HEK293 (cell line): ENCODE measurements at regions not wholly inside any gene's neighbourhood (a gene's known extent, or its start where the extent isn't known, plus 50 kb on each side); places are given as distances from the start of the nearest gene placed in this dataset.

Source experiments
- CTCF ChIA-PET: fragments of 350-600 bp; formaldehyde crosslinking; extraction: SDS; loops from one replicate; lab custom pipeline; 2021; ENCODE audit warnings: antibody characterized with exemption; lab: Yijun Ruan, JAX
- POLR2A ChIA-PET: fragments of 300-600 bp; formaldehyde crosslinking; extraction: SDS; loops from one replicate; lab custom pipeline; 2020; ENCODE audit warnings: antibody characterized with exemption, inconsistent platforms; lab: Yijun Ruan, JAX
- H3K27ac ChIP-seq: fragments of 200-500 bp; sonication (Bioruptor generic); 2 replicates; pipeline ENCODE4 v1.5.1; 2014; ENCODE audit warnings: low read depth, low read length, control low read depth, inconsistent platforms; ENCODE audit errors: extremely low read depth
- H3K36me3 ChIP-seq, 2 experiments: fragments of 200-500 bp in 1 of 2; sonication (Bioruptor generic) in 1 of 2; 1 replicate in 1 of 2; 2 replicates in 1 of 2; pipeline ENCODE4 v1.5.1; 2014 to 2017; ENCODE audit warnings: inconsistent platforms in 2 of 2, low read length in 2 of 2; ENCODE audit not compliant: control insufficient read depth in 2 of 2, insufficient read depth in 1 of 2
- H3K4me1 ChIP-seq: fragments of 200-500 bp; sonication (Bioruptor generic); 2 replicates; pipeline ENCODE4 v1.5.1; 2014; ENCODE audit warnings: mild to moderate bottlenecking, low read length, inconsistent platforms; ENCODE audit not compliant: control insufficient read depth, insufficient read depth
- H3K4me3 ChIP-seq: 2 replicates; pipeline ENCODE4 v1.5.1; 2011; ENCODE audit warnings: low read depth, mild to moderate bottlenecking, control low read depth, low read length, moderate library complexity
- H3K9me3 ChIP-seq: fragments of 200-500 bp; sonication (Bioruptor generic); 2 replicates; pipeline ENCODE4 v1.5.1; 2014; ENCODE audit warnings: low read depth, low read length, inconsistent platforms; ENCODE audit not compliant: control insufficient read depth, insufficient read depth
- FEZF1 ChIP-seq: fragments of 450-650 bp; formaldehyde crosslinking; IDR thresholded peaks from 2 replicates; pipeline ENCODE4 v1.5.1; 2016; ENCODE audit warnings: missing biosample characterization, missing genetic modification characterization
- HOXD13 ChIP-seq: sonication (generic); formaldehyde crosslinking; IDR thresholded peaks from 2 replicates; pipeline ENCODE4 v1.8.0; 2022; ENCODE audit warnings: missing genetic modification reagents, borderline replicate concordance
- KLF16 ChIP-seq: fragments of 450-650 bp; formaldehyde crosslinking; IDR thresholded peaks from 2 replicates; pipeline ENCODE4 v1.5.1; 2017; ENCODE audit warnings: missing biosample characterization, missing genetic modification characterization
- PRDM1 ChIP-seq: fragments of 450-650 bp; formaldehyde crosslinking; IDR thresholded peaks from 2 replicates; pipeline ENCODE4; 2016; ENCODE audit warnings: missing biosample characterization, missing genetic modification characterization
- PRDM6 ChIP-seq: fragments of 450-650 bp; formaldehyde crosslinking; IDR thresholded peaks from 2 replicates; pipeline ENCODE4 v1.5.1; 2017; ENCODE audit warnings: missing biosample characterization, missing genetic modification characterization
- WT1 ChIP-seq: fragments of 450-650 bp; formaldehyde crosslinking; IDR thresholded peaks from 2 replicates; pipeline ENCODE4 v1.5.1; 2016; ENCODE audit warnings: missing biosample characterization, missing genetic modification characterization
- ZBTB48 ChIP-seq: fragments of 450-650 bp; formaldehyde crosslinking; IDR thresholded peaks from 2 replicates; pipeline ENCODE4 v1.5.1; 2016; ENCODE audit warnings: missing biosample characterization, missing genetic modification characterization
- ZBTB8A ChIP-seq: fragments of 450-650 bp; formaldehyde crosslinking; IDR thresholded peaks from 2 replicates; pipeline ENCODE4 v1.5.1; 2016; ENCODE audit warnings: missing biosample characterization, missing genetic modification characterization
- ZEB2 ChIP-seq: fragments of 450-650 bp; formaldehyde crosslinking; IDR thresholded peaks from 2 replicates; pipeline ENCODE4 v1.5.1; 2016; ENCODE audit warnings: missing biosample characterization, missing genetic modification characterization
- ZNF174 ChIP-seq: fragments of 450-650 bp; formaldehyde crosslinking; IDR thresholded peaks from 2 replicates; pipeline ENCODE4 v1.5.0; 2017; ENCODE audit warnings: missing biosample characterization, mild to moderate bottlenecking, missing genetic modification characterization
- ZNF175 ChIP-seq: fragments of 450-650 bp; formaldehyde crosslinking; IDR thresholded peaks from 2 replicates; pipeline ENCODE4 v1.5.1; 2016; ENCODE audit warnings: missing biosample characterization, missing genetic modification characterization
- ZNF366 ChIP-seq: fragments of 450-650 bp; formaldehyde crosslinking; conservative IDR thresholded peaks from 2 replicates; pipeline ENCODE4 v1.5.1; 2016; ENCODE audit warnings: missing biosample characterization, missing genetic modification characterization
- ZNF398 ChIP-seq: fragments of 450-650 bp; formaldehyde crosslinking; IDR thresholded peaks from 2 replicates; pipeline ENCODE4 v1.5.1; 2017; ENCODE audit warnings: missing biosample characterization, missing genetic modification characterization
- ZNF501 ChIP-seq: fragments of 450-650 bp; formaldehyde crosslinking; IDR thresholded peaks from 2 replicates; pipeline ENCODE4 v1.5.1; 2016; ENCODE audit warnings: missing biosample characterization, missing genetic modification characterization
- ZNF521 ChIP-seq: fragments of 450-650 bp; formaldehyde crosslinking; IDR thresholded peaks from 2 replicates; pipeline ENCODE4 v1.5.1; 2017; ENCODE audit warnings: missing biosample characterization, mild to moderate bottlenecking, missing genetic modification characterization
- ZNF529 ChIP-seq: fragments of 450-650 bp; formaldehyde crosslinking; IDR thresholded peaks from 2 replicates; pipeline ENCODE4 v1.5.1; 2017; ENCODE audit warnings: missing genetic modification characterization, missing biosample characterization; ENCODE audit not compliant: insufficient replicate concordance
- ZNF561 ChIP-seq: fragments of 450-650 bp; IDR thresholded peaks from 2 replicates; pipeline ENCODE4 v1.5.1; 2018; ENCODE audit warnings: missing biosample characterization, missing genetic modification characterization, borderline replicate concordance
- ZNF658 ChIP-seq: fragments of 450-650 bp; formaldehyde crosslinking; IDR thresholded peaks from 2 replicates; pipeline ENCODE4; 2016; ENCODE audit warnings: missing biosample characterization, missing genetic modification characterization
- ZNF660 ChIP-seq: fragments of 450-650 bp; IDR thresholded peaks from 2 replicates; pipeline ENCODE4 v1.5.1; 2018; ENCODE audit warnings: missing biosample characterization, mild to moderate bottlenecking, missing genetic modification characterization
- TF ChIP-seq, protein P1 (sequence below): fragments of 450-650 bp; formaldehyde crosslinking; IDR thresholded peaks from 2 replicates; pipeline ENCODE4 v1.5.1; 2016; ENCODE audit warnings: missing biosample characterization, missing genetic modification characterization
- TF ChIP-seq, protein P2 (sequence below): IDR thresholded peaks from 2 replicates; pipeline ENCODE4 v1.6.1; 2011; ENCODE audit warnings: mild to moderate bottlenecking, low read depth, low read length, borderline replicate concordance
- TF ChIP-seq, protein P3 (sequence below): fragments of 450-650 bp; formaldehyde crosslinking; IDR thresholded peaks from 2 replicates; pipeline ENCODE4 v1.5.1; 2016; ENCODE audit warnings: missing biosample characterization, missing genetic modification characterization, borderline replicate concordance
- TF ChIP-seq, protein P4 (sequence below): fragments of 450-650 bp; formaldehyde crosslinking; IDR thresholded peaks from 2 replicates; pipeline ENCODE4 v1.5.1; 2016; ENCODE audit warnings: missing biosample characterization, missing genetic modification characterization
- TF ChIP-seq, protein P5 (sequence below): fragments of 450-650 bp; formaldehyde crosslinking; optimal IDR thresholded peaks from 2 replicates; pipeline ENCODE3; 2016; ENCODE audit warnings: missing biosample characterization, mild to moderate bottlenecking, missing genetic modification characterization

- TF ChIP-seq, protein P1, sequence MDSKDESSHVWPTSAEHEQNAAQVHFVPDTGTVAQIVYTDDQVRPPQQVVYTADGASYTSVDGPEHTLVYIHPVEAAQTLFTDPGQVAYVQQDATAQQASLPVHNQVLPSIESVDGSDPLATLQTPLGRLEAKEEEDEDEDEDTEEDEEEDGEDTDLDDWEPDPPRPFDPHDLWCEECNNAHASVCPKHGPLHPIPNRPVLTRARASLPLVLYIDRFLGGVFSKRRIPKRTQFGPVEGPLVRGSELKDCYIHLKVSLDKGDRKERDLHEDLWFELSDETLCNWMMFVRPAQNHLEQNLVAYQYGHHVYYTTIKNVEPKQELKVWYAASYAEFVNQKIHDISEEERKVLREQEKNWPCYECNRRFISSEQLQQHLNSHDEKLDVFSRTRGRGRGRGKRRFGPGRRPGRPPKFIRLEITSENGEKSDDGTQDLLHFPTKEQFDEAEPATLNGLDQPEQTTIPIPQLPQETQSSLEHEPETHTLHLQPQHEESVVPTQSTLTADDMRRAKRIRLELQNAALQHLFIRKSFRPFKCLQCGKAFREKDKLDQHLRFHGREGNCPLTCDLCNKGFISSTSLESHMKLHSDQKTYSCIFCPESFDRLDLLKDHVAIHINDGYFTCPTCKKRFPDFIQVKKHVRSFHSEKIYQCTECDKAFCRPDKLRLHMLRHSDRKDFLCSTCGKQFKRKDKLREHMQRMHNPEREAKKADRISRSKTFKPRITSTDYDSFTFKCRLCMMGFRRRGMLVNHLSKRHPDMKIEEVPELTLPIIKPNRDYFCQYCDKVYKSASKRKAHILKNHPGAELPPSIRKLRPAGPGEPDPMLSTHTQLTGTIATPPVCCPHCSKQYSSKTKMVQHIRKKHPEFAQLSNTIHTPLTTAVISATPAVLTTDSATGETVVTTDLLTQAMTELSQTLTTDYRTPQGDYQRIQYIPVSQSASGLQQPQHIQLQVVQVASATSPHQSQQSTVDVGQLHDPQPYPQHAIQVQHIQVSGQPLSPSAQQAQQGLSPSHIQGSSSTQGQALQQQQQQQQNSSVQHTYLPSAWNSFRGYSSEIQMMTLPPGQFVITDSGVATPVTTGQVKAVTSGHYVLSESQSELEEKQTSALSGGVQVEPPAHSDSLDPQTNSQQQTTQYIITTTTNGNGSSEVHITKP (tag by site-specific recombination) = peak; percentile 33; the same call in 1 of the 2 replicates
- TF ChIP-seq ZNF658 (tag by site-specific recombination) (no peak), ZNF529 (tag by site-specific recombination) (no peak), ZNF561 (tag by site-specific recombination) (0 out of 2 replicates have a peak, but pooled peaks have one; percentile 31), ZBTB8A (no peak), HOXD13 (no peak), ZNF174 (tag by site-specific recombination) (no peak), ZNF366 (peak; percentile 23; the same call in 1 of the 2 replicates), PRDM1 (tag by site-specific recombination) (peak; percentile 70), ZNF398 (peak; percentile 30; the same call in 1 of the 2 replicates), PRDM6 (tag by site-specific recombination) (peak; percentile 26; the same call in 1 of the 2 replicates), ZEB2 (tag by site-specific recombination) (peak; percentile 45; the same call in 1 of the 2 replicates), ZNF660 (peak; percentile 62; the same call in 1 of the 2 replicates), WT1 (tag by site-specific recombination) (0 out of 2 replicates have a peak, but pooled peaks have one; percentile 15)
Observed at GRCh38 chr13:97627566-97627965, 193.6 kb downstream of the RAP2A start (continued).

- ChIA-PET CTCF (interaction anchor here (1.1 kb wide), 1 partner anchor 170 kb away, joined by 3 read pairs; no protein-coding TSS in a partner anchor), POLR2A (no interaction called here)
- H3K9me3 ChIP-seq = no peaks in the 10 kb centered on the region
- no peak overlapping the region for H3K27ac ChIP-seq
- no peaks in the 10 kb centered on the region for H3K36me3 ChIP-seq
- H3K4me1 ChIP-seq = no peaks in the 10 kb centered on the region
- no peak overlapping the region for H3K4me3 ChIP-seq
- TF ChIP-seq, protein P2, sequence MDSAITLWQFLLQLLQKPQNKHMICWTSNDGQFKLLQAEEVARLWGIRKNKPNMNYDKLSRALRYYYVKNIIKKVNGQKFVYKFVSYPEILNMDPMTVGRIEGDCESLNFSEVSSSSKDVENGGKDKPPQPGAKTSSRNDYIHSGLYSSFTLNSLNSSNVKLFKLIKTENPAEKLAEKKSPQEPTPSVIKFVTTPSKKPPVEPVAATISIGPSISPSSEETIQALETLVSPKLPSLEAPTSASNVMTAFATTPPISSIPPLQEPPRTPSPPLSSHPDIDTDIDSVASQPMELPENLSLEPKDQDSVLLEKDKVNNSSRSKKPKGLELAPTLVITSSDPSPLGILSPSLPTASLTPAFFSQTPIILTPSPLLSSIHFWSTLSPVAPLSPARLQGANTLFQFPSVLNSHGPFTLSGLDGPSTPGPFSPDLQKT = no peak
- TF ChIP-seq, protein P3, sequence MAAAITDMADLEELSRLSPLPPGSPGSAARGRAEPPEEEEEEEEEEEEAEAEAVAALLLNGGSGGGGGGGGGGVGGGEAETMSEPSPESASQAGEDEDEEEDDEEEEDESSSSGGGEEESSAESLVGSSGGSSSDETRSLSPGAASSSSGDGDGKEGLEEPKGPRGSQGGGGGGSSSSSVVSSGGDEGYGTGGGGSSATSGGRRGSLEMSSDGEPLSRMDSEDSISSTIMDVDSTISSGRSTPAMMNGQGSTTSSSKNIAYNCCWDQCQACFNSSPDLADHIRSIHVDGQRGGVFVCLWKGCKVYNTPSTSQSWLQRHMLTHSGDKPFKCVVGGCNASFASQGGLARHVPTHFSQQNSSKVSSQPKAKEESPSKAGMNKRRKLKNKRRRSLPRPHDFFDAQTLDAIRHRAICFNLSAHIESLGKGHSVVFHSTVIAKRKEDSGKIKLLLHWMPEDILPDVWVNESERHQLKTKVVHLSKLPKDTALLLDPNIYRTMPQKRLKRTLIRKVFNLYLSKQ (tag by site-specific recombination) = no peak
- TF ChIP-seq ZBTB48 (no peak), FEZF1 (tag by site-specific recombination) (no peak), ZNF501 (tag by site-specific recombination) (no peak), ZNF521 (tag by site-specific recombination) (no peak), ZNF660 (no peak), ZNF175 (tag by site-specific recombination) (no peak), KLF16 (tag by site-specific recombination) (no peak)
- TF ChIP-seq, protein P4, sequence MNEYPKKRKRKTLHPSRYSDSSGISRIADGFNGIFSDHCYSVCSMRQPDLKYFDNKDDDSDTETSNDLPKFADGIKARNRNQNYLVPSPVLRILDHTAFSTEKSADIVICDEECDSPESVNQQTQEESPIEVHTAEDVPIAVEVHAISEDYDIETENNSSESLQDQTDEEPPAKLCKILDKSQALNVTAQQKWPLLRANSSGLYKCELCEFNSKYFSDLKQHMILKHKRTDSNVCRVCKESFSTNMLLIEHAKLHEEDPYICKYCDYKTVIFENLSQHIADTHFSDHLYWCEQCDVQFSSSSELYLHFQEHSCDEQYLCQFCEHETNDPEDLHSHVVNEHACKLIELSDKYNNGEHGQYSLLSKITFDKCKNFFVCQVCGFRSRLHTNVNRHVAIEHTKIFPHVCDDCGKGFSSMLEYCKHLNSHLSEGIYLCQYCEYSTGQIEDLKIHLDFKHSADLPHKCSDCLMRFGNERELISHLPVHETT (tag by site-specific recombination) = no peak
- TF ChIP-seq, protein P5, sequence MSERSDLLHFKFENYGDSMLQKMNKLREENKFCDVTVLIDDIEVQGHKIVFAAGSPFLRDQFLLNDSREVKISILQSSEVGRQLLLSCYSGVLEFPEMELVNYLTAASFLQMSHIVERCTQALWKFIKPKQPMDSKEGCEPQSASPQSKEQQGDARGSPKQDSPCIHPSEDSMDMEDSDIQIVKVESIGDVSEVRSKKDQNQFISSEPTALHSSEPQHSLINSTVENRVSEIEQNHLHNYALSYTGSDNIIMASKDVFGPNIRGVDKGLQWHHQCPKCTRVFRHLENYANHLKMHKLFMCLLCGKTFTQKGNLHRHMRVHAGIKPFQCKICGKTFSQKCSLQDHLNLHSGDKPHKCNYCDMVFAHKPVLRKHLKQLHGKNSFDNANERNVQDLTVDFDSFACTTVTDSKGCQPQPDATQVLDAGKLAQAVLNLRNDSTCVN = no peak
Observed at GRCh38 chr13:97629601-97630272, 195.8 kb downstream of the RAP2A start.
